ENCODE measurements at regions not wholly inside any gene's neighbourhood (a gene's known extent, or its start where the extent isn't known, plus 50 kb on each side); places are given as distances from the start of the nearest gene placed in this dataset.

GRCh38 chr7:54615-55014 is 137.8 kb upstream of the FAM20C start:
- no peak for DNase-seq (ENCODE audit: extremely low read depth in 1 of 11, low read depth in 9 of 11, low spot score in 4 of 11)

GRCh38 chr7:55690-56248 is 136.6 kb upstream of the FAM20C start:
- DNase-seq (ENCODE audit: extremely low read depth in 1 of 11, low read depth in 9 of 11, low spot score in 4 of 11), result no peak

- DNase-seq (ENCODE audit: extremely low read depth in 1 of 11, low read depth in 9 of 11, low spot score in 4 of 11), result no peak
Measured at GRCh38 chr7:56291-56913, 136.0 kb upstream of the FAM20C start.

- no peak for DNase-seq (ENCODE audit: extremely low read depth in 1 of 11, low read depth in 9 of 11, low spot score in 4 of 11)
Measured at GRCh38 chr7:57071-57470, 135.3 kb upstream of the FAM20C start.

DNA sequence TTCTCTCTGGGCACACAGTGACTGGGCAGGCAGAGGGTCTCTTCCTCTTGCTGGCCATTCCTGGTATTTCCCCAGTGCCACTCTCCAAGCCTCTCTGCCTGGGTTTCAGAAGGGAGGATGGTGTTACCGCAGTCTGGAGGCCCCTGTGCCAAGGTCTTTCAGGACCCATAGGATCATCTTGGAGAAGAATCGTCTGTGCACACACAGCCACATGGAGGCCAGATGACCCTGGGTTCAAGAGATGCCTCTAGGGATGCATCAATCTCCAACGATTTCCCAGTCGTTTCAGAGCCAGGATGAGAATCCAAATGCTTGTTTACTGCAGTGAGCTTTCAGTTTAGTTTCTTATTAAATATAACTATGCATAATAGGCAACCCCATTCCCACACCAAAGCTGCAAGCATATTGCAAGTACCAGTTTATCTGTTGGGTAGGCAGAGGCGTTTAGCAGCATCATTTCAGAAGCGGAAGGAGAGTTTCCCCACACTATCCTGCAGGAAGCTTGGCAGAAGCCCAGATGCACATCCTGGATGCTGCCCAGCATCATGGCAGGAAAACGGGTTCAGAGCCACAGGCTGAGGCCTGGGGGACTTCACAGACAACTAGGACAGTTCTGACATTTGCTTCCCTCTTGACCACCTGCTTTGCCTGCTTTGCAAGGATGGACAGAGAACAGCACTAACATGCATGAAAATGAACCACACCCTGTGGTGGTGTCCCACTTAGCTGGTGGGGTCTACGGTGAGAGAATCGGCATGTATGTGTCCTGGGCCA is 134.7 kb upstream of the FAM20C start:
- no peak for DNase-seq (ENCODE audit: extremely low read depth in 1 of 11, low read depth in 9 of 11, low spot score in 4 of 11)

GRCh38 chr7:58316-58715 is 134.1 kb upstream of the FAM20C start:
- DNase-seq (ENCODE audit: extremely low read depth in 1 of 11, low read depth in 9 of 11, low spot score in 4 of 11), result no peak

DNA sequence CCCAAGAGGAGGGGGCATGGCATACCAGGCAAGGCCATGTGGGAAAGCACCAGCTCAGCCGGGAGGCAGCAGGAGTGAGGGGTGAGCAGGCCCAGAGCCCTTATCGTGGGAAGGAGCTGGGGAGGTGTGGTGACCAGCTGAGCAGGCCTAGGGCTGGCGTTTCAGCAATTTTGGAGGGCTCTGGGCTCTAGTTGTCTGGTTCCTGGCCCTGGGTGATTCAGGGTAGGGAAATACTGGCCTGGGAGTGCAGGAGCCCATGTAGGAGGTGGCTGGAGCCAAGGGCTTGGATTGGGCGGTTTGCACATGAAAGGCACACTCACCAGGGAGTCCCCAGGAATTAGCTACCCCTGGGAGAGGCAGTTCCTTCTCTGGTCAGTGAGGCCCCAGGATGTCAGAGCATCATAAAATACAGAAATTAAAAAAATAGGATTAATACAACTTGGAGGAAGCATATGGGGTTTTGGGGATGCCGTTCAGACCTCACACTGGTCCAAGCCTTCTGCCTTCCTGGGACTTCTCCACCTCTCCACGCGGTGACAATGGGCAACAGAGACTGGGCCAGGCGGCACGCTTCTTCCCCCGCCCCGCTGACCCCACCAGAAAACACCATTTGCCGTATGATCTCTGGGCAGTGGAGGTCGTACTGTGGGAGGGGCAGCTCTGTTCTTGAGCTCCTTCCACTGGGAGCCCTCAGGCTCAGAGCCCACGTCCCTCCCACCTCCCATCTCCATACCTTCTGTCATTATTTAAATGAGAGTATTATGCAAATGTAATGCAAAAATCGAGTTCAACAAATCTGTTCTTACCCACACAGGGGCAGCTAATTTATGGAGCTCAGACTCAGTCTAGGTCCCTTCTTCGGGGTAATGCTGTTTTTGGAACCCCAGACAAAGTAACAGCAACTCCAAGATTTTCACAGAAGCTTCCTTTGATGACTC is 133.0 kb upstream of the FAM20C start:
- DNase-seq (ENCODE audit: extremely low read depth in 1 of 11, low read depth in 9 of 11, low spot score in 4 of 11), result no peak

DNA sequence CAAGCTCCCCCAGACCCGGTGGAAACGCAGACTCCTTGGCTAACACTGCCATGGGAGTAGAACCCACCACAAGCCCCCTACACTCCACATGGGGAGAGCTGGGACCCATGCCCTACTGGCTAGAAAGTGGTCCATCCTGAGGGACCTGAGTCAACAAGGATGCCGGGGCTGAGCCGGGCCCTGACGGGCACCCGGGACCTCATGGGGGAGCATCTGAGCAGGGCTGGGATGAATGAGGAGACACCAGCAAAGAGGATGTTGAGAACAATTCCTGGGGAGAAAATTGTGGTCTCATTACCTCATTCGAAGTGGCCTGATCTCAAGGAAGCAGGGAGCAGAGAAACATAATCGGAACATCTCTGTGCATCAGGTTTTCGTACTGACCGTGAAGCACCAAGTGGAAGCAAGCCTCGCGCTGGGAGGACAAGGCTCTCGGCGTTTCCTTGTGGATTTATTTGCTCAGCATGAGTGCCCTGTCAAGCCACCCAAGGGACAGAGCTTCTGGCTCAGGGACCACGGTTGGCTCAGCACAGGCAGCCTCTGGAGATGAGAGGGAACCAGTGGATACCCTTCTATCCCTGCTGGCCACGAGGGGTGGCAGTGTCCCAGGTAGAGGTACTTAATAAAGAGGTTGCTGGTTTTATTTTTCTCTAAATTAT is 132.2 kb upstream of the FAM20C start:
- no peak for DNase-seq (ENCODE audit: extremely low read depth in 1 of 11, low read depth in 9 of 11, low spot score in 4 of 11)

GRCh38 chr7:60706-61105 is 131.7 kb upstream of the FAM20C start:
- DNase-seq (ENCODE audit: extremely low read depth in 1 of 11, low read depth in 9 of 11, low spot score in 4 of 11), result no peak

GRCh38 chr7:61111-61510 is 131.3 kb upstream of the FAM20C start:
- no peak for DNase-seq (ENCODE audit: extremely low read depth in 1 of 11, low read depth in 9 of 11, low spot score in 4 of 11)

DNA sequence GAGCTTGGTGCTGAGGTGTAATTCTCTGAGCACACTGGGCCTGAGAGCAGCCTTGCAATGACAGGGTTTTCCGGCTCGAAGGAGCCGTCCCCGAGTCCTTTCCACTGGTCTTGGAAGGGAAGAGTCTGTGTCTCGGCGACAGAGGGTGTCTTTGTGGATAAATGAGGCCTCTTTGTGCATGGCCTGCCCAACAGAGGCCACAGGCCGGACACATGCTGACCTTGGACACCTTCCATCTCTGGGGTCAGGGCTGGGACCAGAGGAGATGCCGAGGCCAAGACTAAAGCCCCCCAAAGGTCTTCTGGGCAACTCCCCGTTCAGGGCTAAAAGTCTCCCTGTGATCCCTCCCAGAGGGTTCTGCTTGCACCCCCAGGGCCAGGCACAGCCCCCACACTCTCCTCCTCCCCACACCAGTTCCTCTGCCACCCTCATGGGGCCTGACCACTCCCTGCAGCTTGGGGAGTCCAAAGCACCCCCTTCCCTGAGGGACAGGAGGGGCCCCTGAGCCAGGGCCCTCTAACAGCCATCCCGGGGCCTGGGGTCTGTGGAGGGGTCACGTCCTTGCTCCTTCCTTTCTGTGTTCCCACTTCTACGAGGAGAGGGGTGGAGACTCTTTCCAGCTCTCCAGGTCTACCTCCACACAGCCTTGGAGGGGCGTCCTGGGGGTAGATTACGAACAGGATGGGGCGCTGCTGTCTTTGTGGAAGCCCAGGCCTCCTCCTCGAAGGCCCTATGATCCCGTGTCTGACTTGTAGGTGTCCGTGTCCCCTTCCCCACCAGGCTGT is 130.6 kb upstream of the FAM20C start:
- DNase-seq (ENCODE audit: extremely low read depth in 1 of 11, low read depth in 9 of 11, low spot score in 4 of 11), result no peak

GRCh38 chr7:62361-63116 is 129.8 kb upstream of the FAM20C start:
- DNase-seq (ENCODE audit: extremely low read depth in 1 of 11, low read depth in 9 of 11, low spot score in 4 of 11), result no peak

DNA sequence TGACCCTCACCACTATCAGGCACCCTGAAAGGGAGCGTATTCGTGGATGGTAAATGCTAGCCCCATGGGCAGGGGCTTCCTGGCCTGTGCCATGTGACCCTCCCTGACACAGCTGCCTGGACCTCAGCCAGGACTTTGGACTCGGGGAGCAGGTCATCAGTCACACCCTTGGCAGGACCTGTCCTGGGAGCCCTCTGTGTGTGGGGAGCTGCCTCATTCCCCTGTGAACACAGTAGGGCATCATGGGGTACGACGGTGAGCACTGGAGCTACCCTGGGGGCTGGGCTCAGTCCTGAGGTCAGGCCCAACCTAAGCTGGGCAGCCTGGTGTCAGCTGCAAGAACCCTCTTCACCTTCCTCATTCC is 129.3 kb upstream of the FAM20C start:
- DNase-seq (ENCODE audit: extremely low read depth in 1 of 11, low read depth in 9 of 11, low spot score in 4 of 11), result no peak

DNA sequence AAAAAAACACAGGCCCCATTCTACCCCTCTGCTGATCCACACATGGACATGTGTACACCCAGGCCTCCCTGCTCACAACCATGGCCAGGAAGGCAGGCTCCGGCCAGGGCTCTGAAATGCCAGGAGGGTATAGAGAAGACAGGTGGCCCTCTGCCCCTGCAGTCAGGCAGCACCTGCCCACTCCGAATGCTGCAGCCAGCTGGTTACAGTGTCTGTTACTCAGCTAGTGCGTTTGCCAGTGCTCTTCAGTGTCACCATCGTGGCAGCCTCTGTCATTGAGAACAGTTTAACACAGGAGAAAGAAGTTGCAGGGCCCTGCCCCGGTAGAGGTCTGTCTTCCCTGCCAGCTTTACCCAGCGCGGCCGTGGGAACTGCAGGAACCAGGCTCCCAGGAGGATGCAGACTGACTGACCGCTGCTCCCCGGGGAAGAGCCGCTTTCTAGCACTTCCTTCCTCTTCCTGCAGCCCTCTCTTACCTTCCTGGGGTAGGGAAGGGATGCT is 128.8 kb upstream of the FAM20C start:
- DNase-seq (ENCODE audit: extremely low read depth in 1 of 11, low read depth in 9 of 11, low spot score in 4 of 11), result no peak

- peak in 9 of 11 donors; percentile 35 to 75 (median 58) for DNase-seq (ENCODE audit: extremely low read depth in 1 of 11, low read depth in 9 of 11, low spot score in 4 of 11)
Measured at GRCh38 chr7:64098-64915, 128.1 kb upstream of the FAM20C start.

DNA sequence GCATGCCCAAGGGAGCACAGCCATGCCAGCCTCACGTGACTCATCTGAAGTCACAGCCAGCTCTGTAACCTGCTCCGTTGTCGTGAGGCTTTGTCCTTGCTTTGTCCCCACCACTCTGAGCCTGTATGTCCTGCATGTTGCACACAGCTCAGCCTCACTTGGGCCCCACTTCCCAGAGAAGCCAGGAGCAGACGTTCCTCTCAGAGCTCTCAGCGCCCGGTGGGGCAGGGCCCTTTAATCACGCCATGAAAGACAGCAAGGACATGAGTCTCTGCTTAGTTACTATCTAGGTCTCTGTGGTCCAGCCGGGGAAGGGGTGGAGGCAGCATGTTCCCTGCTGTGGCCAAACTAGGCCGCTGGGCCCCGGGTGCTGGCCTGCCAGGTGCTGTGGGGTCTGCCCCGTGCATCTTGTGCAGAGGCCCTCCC is 127.4 kb upstream of the FAM20C start:
- DNase-seq (ENCODE audit: extremely low read depth in 1 of 11, low read depth in 9 of 11, low spot score in 4 of 11), result no peak

DNA sequence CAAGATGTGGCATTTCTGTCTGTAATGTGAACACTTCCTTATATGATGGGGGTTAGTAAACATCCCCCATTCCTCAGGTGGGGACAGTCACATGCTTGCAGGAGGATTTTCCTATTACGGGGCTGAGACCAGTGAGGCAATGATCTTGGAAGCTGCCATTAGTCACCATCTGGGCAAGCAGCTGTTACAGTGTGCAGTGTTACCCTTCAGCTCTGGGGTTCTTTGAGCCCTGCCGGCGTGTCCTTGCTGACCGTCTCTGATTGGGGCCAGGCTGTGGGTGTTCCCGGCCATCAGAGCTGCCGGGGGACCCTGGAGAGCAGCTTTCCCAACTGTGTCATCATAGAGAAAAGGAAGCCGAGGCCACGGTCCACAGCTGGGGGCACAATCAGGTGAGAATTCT is 126.8 kb upstream of the FAM20C start:
- no peak for DNase-seq (ENCODE audit: extremely low read depth in 1 of 11, low read depth in 9 of 11, low spot score in 4 of 11)
